ENCODE measurements at regions not wholly inside any gene's neighbourhood (a gene's known extent, or its start where the extent isn't known, plus 50 kb on each side); places are given as distances from the start of the nearest gene placed in this dataset.
"Not testable (repeated sequence)": the region's sequence is repeated elsewhere in the genome, so short reads cannot be mapped to it uniquely, and the experiment has no call there.

GRCh38 chrX:42443267-42443666 lies 334.7 kb downstream of the PPP1R2C start:
- DNase-seq, result no peak

GRCh38 chrX:42442745-42443144 lies 335.2 kb downstream of the PPP1R2C start:
- no peak for DNase-seq

- DNase-seq, result no peak
Observed at GRCh38 chrX:42437211-42437610, 340.8 kb downstream of the PPP1R2C start.

GRCh38 chrX:42434458-42435166 lies 343.4 kb downstream of the PPP1R2C start:
- no peak for DNase-seq

- no peak for DNase-seq
Observed at GRCh38 chrX:42432552-42432951, 345.4 kb downstream of the PPP1R2C start.

- no peak for DNase-seq
Observed at GRCh38 chrX:42422961-42423360, 355.0 kb downstream of the PPP1R2C start.

GRCh38 chrX:42420426-42420825 lies 357.5 kb downstream of the PPP1R2C start:
- DNase-seq, result no peak

GRCh38 chrX:42415636-42416035 lies 362.3 kb downstream of the PPP1R2C start:
- no peak for DNase-seq

- no peak for DNase-seq
Observed at GRCh38 chrX:42414057-42414456, 363.9 kb downstream of the PPP1R2C start.

- DNase-seq, result no peak
Observed at GRCh38 chrX:42399632-42400024, 378.3 kb downstream of the PPP1R2C start.

GRCh38 chrX:42398967-42399631 lies 378.9 kb downstream of the PPP1R2C start:
- no peak for DNase-seq

- DNase-seq, result no peak
Observed at GRCh38 chrX:42396136-42396535, 381.8 kb downstream of the PPP1R2C start.

GRCh38 chrX:42392846-42393245 lies 385.1 kb downstream of the PPP1R2C start:
- DNase-seq, result no peak

GRCh38 chrX:42386681-42387080 lies 391.3 kb downstream of the PPP1R2C start:
- no peak for DNase-seq

GRCh38 chrX:42385730-42386129 lies 392.2 kb downstream of the PPP1R2C start:
- no peak for DNase-seq

- peak in 14 of 51 donors; percentile 0 to 5 (median 0) for DNase-seq
Observed at GRCh38 chrX:42384956-42385355, 393.0 kb downstream of the PPP1R2C start.

GRCh38 chrX:42378857-42379256 lies 399.1 kb downstream of the PPP1R2C start:
- DNase-seq, result no peak

- no peak for DNase-seq
Observed at GRCh38 chrX:42375086-42375485, 402.9 kb downstream of the PPP1R2C start.

GRCh38 chrX:42366181-42366580 lies 411.8 kb downstream of the PPP1R2C start:
- no peak for DNase-seq

GRCh38 chrX:42362219-42362618 lies 415.7 kb downstream of the PPP1R2C start:
- DNase-seq, result no peak

- DNase-seq, result not testable (repeated sequence)
Observed at GRCh38 chrX:42342981-42343380, 419.6 kb upstream of the CASK start.

All from hypothalamus (tissue), 51 donors.